Transverse colon (tissue), 4 donors: ENCODE measurements at regions not wholly inside any gene's neighbourhood (a gene's known extent, or its start where the extent isn't known, plus 50 kb on each side); places are given as distances from the start of the nearest gene placed in this dataset.
"Not testable (repeated sequence)": the region's sequence is repeated elsewhere in the genome, so short reads cannot be mapped to it uniquely, and the experiment has no call there.

Source experiments
- EP300 ChIP-seq: sonication (generic); formaldehyde crosslinking; IDR thresholded peaks from one replicate; pipeline ENCODE4 v1.6.1; 2017; ENCODE audit warnings: antibody characterized with exemption, low read depth
- POLR2A ChIP-seq: fragments of 450-650 bp; IDR thresholded peaks from one replicate; pipeline ENCODE4 v1.6.1; 2016; ENCODE audit warnings: antibody characterized with exemption, mild to moderate bottlenecking, moderate library complexity
- POLR2AphosphoS5 ChIP-seq, 3 donors: sonication (generic); formaldehyde crosslinking; IDR thresholded peaks; one replicate each; pipeline ENCODE4 v1.6.1; 2016; ENCODE audit warnings: antibody characterized with exemption in 3 of 3
- TF ChIP-seq, protein P1 (sequence below), 5 experiments: fragments of 200-600 bp in 3 of 5; fragments of 450-650 bp in 2 of 5; sonication (generic) in 3 of 5; IDR thresholded peaks; 1 replicate in 2 of 5; 2 replicates in 3 of 5; pipeline ENCODE4 v1.5.1; 2016 to 2017; ENCODE audit warnings: antibody characterized with exemption in 5 of 5, inconsistent platforms in 3 of 5, mild to moderate bottlenecking in 2 of 5, moderate library complexity in 1 of 5

DNA sequence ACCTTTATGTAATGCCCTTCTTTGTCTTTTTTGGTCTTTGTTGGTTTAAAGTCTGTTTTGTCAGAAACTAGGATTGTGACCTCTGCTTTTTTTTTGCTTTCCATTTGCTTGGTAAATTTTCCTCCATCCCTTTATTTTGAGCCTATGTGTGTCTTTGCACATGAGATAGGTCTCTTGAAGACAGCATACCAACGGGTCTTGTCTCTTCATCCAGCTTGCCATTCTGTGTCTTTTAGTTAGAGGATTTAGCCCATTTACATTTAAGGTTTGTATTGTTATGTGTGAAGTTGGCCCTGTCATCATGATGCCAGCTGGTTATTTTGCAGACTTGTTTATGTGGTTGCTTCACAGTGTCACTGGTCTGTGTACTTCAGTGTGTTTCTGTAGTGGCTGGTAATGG, 91.6 kb upstream of the NR3C2 start:
- not testable (repeated sequence) for TF ChIP-seq POLR2A; EP300; POLR2AphosphoS5 (IDR thresholded peaks at IDR 0.05)
- TF ChIP-seq, protein P1, sequence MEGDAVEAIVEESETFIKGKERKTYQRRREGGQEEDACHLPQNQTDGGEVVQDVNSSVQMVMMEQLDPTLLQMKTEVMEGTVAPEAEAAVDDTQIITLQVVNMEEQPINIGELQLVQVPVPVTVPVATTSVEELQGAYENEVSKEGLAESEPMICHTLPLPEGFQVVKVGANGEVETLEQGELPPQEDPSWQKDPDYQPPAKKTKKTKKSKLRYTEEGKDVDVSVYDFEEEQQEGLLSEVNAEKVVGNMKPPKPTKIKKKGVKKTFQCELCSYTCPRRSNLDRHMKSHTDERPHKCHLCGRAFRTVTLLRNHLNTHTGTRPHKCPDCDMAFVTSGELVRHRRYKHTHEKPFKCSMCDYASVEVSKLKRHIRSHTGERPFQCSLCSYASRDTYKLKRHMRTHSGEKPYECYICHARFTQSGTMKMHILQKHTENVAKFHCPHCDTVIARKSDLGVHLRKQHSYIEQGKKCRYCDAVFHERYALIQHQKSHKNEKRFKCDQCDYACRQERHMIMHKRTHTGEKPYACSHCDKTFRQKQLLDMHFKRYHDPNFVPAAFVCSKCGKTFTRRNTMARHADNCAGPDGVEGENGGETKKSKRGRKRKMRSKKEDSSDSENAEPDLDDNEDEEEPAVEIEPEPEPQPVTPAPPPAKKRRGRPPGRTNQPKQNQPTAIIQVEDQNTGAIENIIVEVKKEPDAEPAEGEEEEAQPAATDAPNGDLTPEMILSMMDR (IDR thresholded peaks at IDR 0.05) = not testable (repeated sequence)
